Loucy (cell line): ENCODE measurements at regions not wholly inside any gene's neighbourhood (a gene's known extent, or its start where the extent isn't known, plus 50 kb on each side); places are given as distances from the start of the nearest gene placed in this dataset.

Experiments used
- H2AFZ ChIP-seq: fragments of 200-600 bp; sonication (generic); 2 replicates; pipeline ENCODE4 v1.6.0; 2016; ENCODE audit warnings: antibody characterized with exemption, mild to moderate bottlenecking, low read length, moderate library complexity
- H3F3A ChIP-seq: fragments of 200-600 bp; 2 replicates; pipeline ENCODE4 v1.6.0; 2016; ENCODE audit warnings: antibody characterized with exemption, low read depth, mild to moderate bottlenecking
- H3K27me3 ChIP-seq: fragments of 200-600 bp; sonication (generic); 2 replicates; pipeline ENCODE4 v1.6.1; 2014; ENCODE audit warnings: low read length, mild to moderate bottlenecking; ENCODE audit not compliant: insufficient read depth, poor library complexity, severe bottlenecking
- H3K36me3 ChIP-seq: fragments of 200-600 bp; sonication (generic); 2 replicates; pipeline ENCODE4 v1.6.1; 2016; ENCODE audit warnings: low read length; ENCODE audit not compliant: insufficient read depth
- H3K4me1 ChIP-seq: fragments of 200-600 bp; sonication (generic); 2 replicates; pipeline ENCODE4 v1.5.1; 2014; ENCODE audit warnings: low read length, mild to moderate bottlenecking; ENCODE audit not compliant: insufficient read depth, poor library complexity, severe bottlenecking
- H3K4me2 ChIP-seq: fragments of 200-600 bp; sonication (generic); 2 replicates; pipeline ENCODE4 v1.6.0; 2014; ENCODE audit warnings: antibody characterized with exemption, low read length, low read depth, mild to moderate bottlenecking; ENCODE audit not compliant: poor library complexity, severe bottlenecking
- H3K4me3 ChIP-seq: fragments of 200-600 bp; sonication (generic); 2 replicates; pipeline ENCODE4 v1.5.1; 2014; ENCODE audit warnings: low read length, mild to moderate bottlenecking, mixed read lengths; ENCODE audit not compliant: poor library complexity, severe bottlenecking
- H3K79me2 ChIP-seq: fragments of 200-600 bp; sonication (generic); 2 replicates; pipeline ENCODE4 v1.6.1; 2014; ENCODE audit warnings: low read length; ENCODE audit not compliant: insufficient read depth
- H3K9ac ChIP-seq: fragments of 200-600 bp; sonication (generic); 2 replicates; pipeline ENCODE4 v1.6.0; 2014; ENCODE audit warnings: mild to moderate bottlenecking, low read depth, low read length, moderate library complexity; ENCODE audit not compliant: poor library complexity, severe bottlenecking
- H3K9me2 ChIP-seq: fragments of 200-600 bp; sonication (generic); replicated peaks from 2 replicates; pipeline ENCODE4 v1.6.1; 2016; ENCODE audit warnings: low read depth, low read length, mixed read lengths
- H3K9me3 ChIP-seq: fragments of 200-600 bp; sonication (generic); 2 replicates; pipeline ENCODE4 v1.6.1; 2014; ENCODE audit warnings: mild to moderate bottlenecking, antibody characterized with exemption, low read length, low read depth; ENCODE audit not compliant: insufficient read depth
- H4K20me1 ChIP-seq: fragments of 200-600 bp; sonication (generic); 2 replicates; pipeline ENCODE4 v1.6.0; 2014; ENCODE audit warnings: antibody characterized with exemption, low read length, mild to moderate bottlenecking; ENCODE audit not compliant: insufficient read depth, poor library complexity, severe bottlenecking
- CTCF ChIP-seq: fragments of 200-600 bp; sonication (generic); conservative IDR thresholded peaks from 2 replicates; pipeline ENCODE4 v1.5.1; 2014; ENCODE audit warnings: mild to moderate bottlenecking, antibody characterized with exemption, low read length
- EZH2phosphoT487 ChIP-seq: fragments of 200-600 bp; IDR thresholded peaks from 2 replicates; pipeline ENCODE4 v1.6.1; 2018; ENCODE audit warnings: antibody characterized with exemption, mild to moderate bottlenecking, moderate library complexity, borderline replicate concordance

GRCh38 chr2:146130290-146130689 lies 1610.4 kb upstream of the ZEB2 start:
- no peak for TF ChIP-seq EZH2phosphoT487
- TF ChIP-seq CTCF: no peak

GRCh38 chr2:146129231-146129630 lies 1609.3 kb upstream of the ZEB2 start:
- no peaks in the 10 kb centered on the region for H3F3A ChIP-seq

More at GRCh38 chr2:146130290-146130689, 1610.4 kb upstream of the ZEB2 start:
- H3K79me2 ChIP-seq: no peaks in the 10 kb centered on the region
- no peak overlapping the region for H3K4me3 ChIP-seq
- no peaks in the 10 kb centered on the region for H3K4me1 ChIP-seq
- H3F3A ChIP-seq: no peaks in the 10 kb centered on the region
- H3K36me3 ChIP-seq: no peaks in the 10 kb centered on the region
- H3K9me2 ChIP-seq: no peaks in the 10 kb centered on the region
- no peak overlapping the region for H3K4me2 ChIP-seq
- H2AFZ ChIP-seq: no peak overlapping the region
- H3K9me3 ChIP-seq: no peaks in the 10 kb centered on the region
- no peak overlapping the region for H3K9ac ChIP-seq
- no peaks in the 10 kb centered on the region for H4K20me1 ChIP-seq
- H3K27me3 ChIP-seq: no peaks in the 10 kb centered on the region

GRCh38 chr2:146128216-146128615 lies 1608.3 kb upstream of the ZEB2 start:
- H3K27me3 ChIP-seq: no peaks in the 10 kb centered on the region
- no peaks in the 10 kb centered on the region for H3K36me3 ChIP-seq
- no peak overlapping the region for H3K4me2 ChIP-seq
- H3K9ac ChIP-seq: no peak overlapping the region
- H3F3A ChIP-seq: no peaks in the 10 kb centered on the region
- H3K9me3 ChIP-seq: no peaks in the 10 kb centered on the region
- H4K20me1 ChIP-seq: no peaks in the 10 kb centered on the region
- no peaks in the 10 kb centered on the region for H3K4me1 ChIP-seq
- no peak overlapping the region for H2AFZ ChIP-seq
- TF ChIP-seq EZH2phosphoT487 (no peak), CTCF (no peak)
- no peaks in the 10 kb centered on the region for H3K79me2 ChIP-seq
- no peak overlapping the region for H3K4me3 ChIP-seq
- no peaks in the 10 kb centered on the region for H3K9me2 ChIP-seq

More at GRCh38 chr2:146129231-146129630, 1609.3 kb upstream of the ZEB2 start:
- no peak overlapping the region for H3K4me3 ChIP-seq
- no peaks in the 10 kb centered on the region for H3K79me2 ChIP-seq
- no peak overlapping the region for H3K9ac ChIP-seq
- no peaks in the 10 kb centered on the region for H3K9me2 ChIP-seq
- no peaks in the 10 kb centered on the region for H4K20me1 ChIP-seq
- no peak overlapping the region for H2AFZ ChIP-seq
- no peaks in the 10 kb centered on the region for H3K36me3 ChIP-seq
- no peak overlapping the region for H3K4me2 ChIP-seq
- H3K4me1 ChIP-seq: no peaks in the 10 kb centered on the region
- no peaks in the 10 kb centered on the region for H3K27me3 ChIP-seq
- no peak for TF ChIP-seq CTCF
- H3K9me3 ChIP-seq: no peaks in the 10 kb centered on the region
